HL-60 (cell line): ENCODE measurements at regions not wholly inside any gene's neighbourhood (a gene's known extent, or its start where the extent isn't known, plus 50 kb on each side); places are given as distances from the start of the nearest gene placed in this dataset.

ENCODE experiments used
- CTCF ChIP-seq: IDR thresholded peaks from one replicate; pipeline ENCODE4 v1.5.1; 2011; ENCODE audit warnings: low read length, control low read depth, inconsistent platforms; ENCODE audit not compliant: insufficient read depth
- GABPA ChIP-seq: IDR thresholded peaks from 2 replicates; pipeline ENCODE4 v1.6.1; 2012; ENCODE audit warnings: low read depth
- POLR2AphosphoS5 ChIP-seq: IDR thresholded peaks from 2 replicates; pipeline ENCODE4 v1.6.1; 2012; ENCODE audit warnings: low read depth
- TF ChIP-seq, protein P1 (sequence below): IDR thresholded peaks from 2 replicates; pipeline ENCODE4 v1.6.1; 2012; ENCODE audit warnings: low read depth; ENCODE audit not compliant: insufficient replicate concordance

DNA sequence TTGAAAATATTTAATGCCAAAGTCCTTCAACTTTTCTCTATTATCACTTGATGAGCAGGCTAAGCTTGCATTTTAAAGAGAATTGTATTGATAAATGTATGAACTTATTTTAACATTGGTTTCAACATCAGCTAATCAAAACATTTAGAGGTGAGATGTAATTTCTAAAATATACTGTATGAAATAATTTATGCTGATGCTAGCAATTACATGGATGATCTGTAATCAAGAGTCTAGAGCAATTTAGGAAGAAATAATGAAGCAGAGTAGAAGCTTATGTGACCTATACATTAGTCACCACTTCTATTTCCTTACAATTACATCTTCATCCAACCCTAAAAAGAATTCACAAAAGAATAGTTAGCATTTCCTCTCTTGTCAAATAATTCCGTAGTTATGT, 226.8 kb downstream of the KLHL4 start:
- TF ChIP-seq CTCF, result no peak
- no peak for TF ChIP-seq POLR2AphosphoS5
- TF ChIP-seq GABPA, result no peak
- TF ChIP-seq, protein P1, sequence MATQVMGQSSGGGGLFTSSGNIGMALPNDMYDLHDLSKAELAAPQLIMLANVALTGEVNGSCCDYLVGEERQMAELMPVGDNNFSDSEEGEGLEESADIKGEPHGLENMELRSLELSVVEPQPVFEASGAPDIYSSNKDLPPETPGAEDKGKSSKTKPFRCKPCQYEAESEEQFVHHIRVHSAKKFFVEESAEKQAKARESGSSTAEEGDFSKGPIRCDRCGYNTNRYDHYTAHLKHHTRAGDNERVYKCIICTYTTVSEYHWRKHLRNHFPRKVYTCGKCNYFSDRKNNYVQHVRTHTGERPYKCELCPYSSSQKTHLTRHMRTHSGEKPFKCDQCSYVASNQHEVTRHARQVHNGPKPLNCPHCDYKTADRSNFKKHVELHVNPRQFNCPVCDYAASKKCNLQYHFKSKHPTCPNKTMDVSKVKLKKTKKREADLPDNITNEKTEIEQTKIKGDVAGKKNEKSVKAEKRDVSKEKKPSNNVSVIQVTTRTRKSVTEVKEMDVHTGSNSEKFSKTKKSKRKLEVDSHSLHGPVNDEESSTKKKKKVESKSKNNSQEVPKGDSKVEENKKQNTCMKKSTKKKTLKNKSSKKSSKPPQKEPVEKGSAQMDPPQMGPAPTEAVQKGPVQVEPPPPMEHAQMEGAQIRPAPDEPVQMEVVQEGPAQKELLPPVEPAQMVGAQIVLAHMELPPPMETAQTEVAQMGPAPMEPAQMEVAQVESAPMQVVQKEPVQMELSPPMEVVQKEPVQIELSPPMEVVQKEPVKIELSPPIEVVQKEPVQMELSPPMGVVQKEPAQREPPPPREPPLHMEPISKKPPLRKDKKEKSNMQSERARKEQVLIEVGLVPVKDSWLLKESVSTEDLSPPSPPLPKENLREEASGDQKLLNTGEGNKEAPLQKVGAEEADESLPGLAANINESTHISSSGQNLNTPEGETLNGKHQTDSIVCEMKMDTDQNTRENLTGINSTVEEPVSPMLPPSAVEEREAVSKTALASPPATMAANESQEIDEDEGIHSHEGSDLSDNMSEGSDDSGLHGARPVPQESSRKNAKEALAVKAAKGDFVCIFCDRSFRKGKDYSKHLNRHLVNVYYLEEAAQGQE, result no peak
